ENCODE measurements at regions not wholly inside any gene's neighbourhood (a gene's known extent, or its start where the extent isn't known, plus 50 kb on each side); places are given as distances from the start of the nearest gene placed in this dataset.

- TF ChIP-seq CTCF (IDR thresholded peaks at IDR 0.05; ENCODE audit: low read depth, low read length) (no peak), EZH2phosphoT487 (IDR thresholded peaks at IDR 0.05; ENCODE audit: low read depth) (no peak)
These were observed 290.4 kb upstream of the RTL1 start for GRCh38 chr14:101193845-101194372.

Data from OCI-LY3 (cell line).